ENCODE measurements at regions not wholly inside any gene's neighbourhood (a gene's known extent, or its start where the extent isn't known, plus 50 kb on each side); places are given as distances from the start of the nearest gene placed in this dataset.

- no peak for TF ChIP-seq CTCF (IDR thresholded peaks at IDR 0.05)
- TF ChIP-seq POLR2A (IDR thresholded peaks at IDR 0.05) = no peak
- TF ChIP-seq EP300 (IDR thresholded peaks at IDR 0.05) = no peak
Observed at GRCh38 chr9:95615246-95615645, 98.5 kb upstream of the PTCH1 start.
